Liver (tissue), 8 donors: ENCODE measurements at regions not wholly inside any gene's neighbourhood (a gene's known extent, or its start where the extent isn't known, plus 50 kb on each side); places are given as distances from the start of the nearest gene placed in this dataset.

Experiments
- DNase-seq: peaks from one replicate; pipeline ENCODE4 v3.0.0-alpha.2; 2017; ENCODE audit warnings: low spot score
- H3K27ac ChIP-seq, 2 donors: one replicate each; pipeline ENCODE4 v1.7.0; 2013; ENCODE audit warnings: inconsistent platforms in 2 of 2, low read length in 2 of 2, control low read depth in 1 of 2, low read depth in 1 of 2, mild to moderate bottlenecking in 1 of 2
- H3K27me3 ChIP-seq, 4 donors: one replicate each; pipeline versions ENCODE4 v1.6.1 to v1.7.0; 2013; ENCODE audit warnings: low read length in 3 of 4, inconsistent platforms in 1 of 4, mild to moderate bottlenecking in 1 of 4, moderate library complexity in 1 of 4; ENCODE audit not compliant: control insufficient read depth in 4 of 4, insufficient read depth in 4 of 4
- H3K36me3 ChIP-seq, 4 donors: one replicate each; pipeline versions ENCODE4 v1.6.1 to v1.7.0; 2013; ENCODE audit warnings: low read length in 3 of 4, mild to moderate bottlenecking in 3 of 4, low read depth in 1 of 4, moderate library complexity in 1 of 4; ENCODE audit not compliant: control insufficient read depth in 4 of 4, insufficient read depth in 3 of 4
- H3K4me1 ChIP-seq, 4 donors: one replicate each; pipeline versions ENCODE4 v1.6.1 to v1.7.0; 2013; ENCODE audit warnings: low read length in 3 of 4, mild to moderate bottlenecking in 3 of 4, moderate library complexity in 1 of 4; ENCODE audit not compliant: control insufficient read depth in 4 of 4, insufficient read depth in 4 of 4
- H3K4me3 ChIP-seq, 3 donors: one replicate each; pipeline versions ENCODE4 v1.6.1 to v1.7.0; 2013; ENCODE audit warnings: low read length in 3 of 3, control low read depth in 1 of 3, low read depth in 1 of 3, mild to moderate bottlenecking in 1 of 3
- H3K9ac ChIP-seq, 2 donors: one replicate each; pipeline ENCODE4 v1.7.0; 2013; ENCODE audit warnings: low read length in 2 of 2, mild to moderate bottlenecking in 2 of 2, moderate library complexity in 2 of 2, control low read depth in 1 of 2, low read depth in 1 of 2
- H3K9me3 ChIP-seq, 4 donors: one replicate each; pipeline versions ENCODE4 v1.6.1 to v1.7.0; 2013; ENCODE audit warnings: low read length in 3 of 4; ENCODE audit not compliant: control insufficient read depth in 4 of 4
- ATF3 ChIP-seq: IDR thresholded peaks from 2 replicates; pipeline ENCODE4 v1.6.1; 2016; ENCODE audit warnings: antibody characterized with exemption
- CTCF ChIP-seq: fragments of 150-350 bp; IDR thresholded peaks from 2 replicates; pipeline ENCODE4 v1.5.1; 2017; ENCODE audit warnings: improper control_type of control experiment, low read depth, low read length; ENCODE audit not compliant: missing input control
- EGR1 ChIP-seq, 2 donors: IDR thresholded peaks; 2 replicates each; pipeline ENCODE4 v1.6.1; 2016 to 2018; ENCODE audit warnings: antibody characterized with exemption in 2 of 2, low read depth in 2 of 2
- FOXA1 ChIP-seq: IDR thresholded peaks from 2 replicates; pipeline ENCODE4 v1.6.1; 2016; ENCODE audit warnings: antibody characterized with exemption
- GABPA ChIP-seq, 2 donors: IDR thresholded peaks in 1 of 2; conservative IDR thresholded peaks in 1 of 2; 2 replicates each; pipeline ENCODE4 v1.6.1; 2016; ENCODE audit warnings: antibody characterized with exemption in 2 of 2, mild to moderate bottlenecking in 1 of 2, moderate library complexity in 1 of 2
- HNF4A ChIP-seq, 2 donors: conservative IDR thresholded peaks; 2 replicates each; pipeline ENCODE4 v1.6.1; 2016; ENCODE audit warnings: antibody characterized with exemption in 2 of 2, mild to moderate bottlenecking in 2 of 2
- HNF4G ChIP-seq: IDR thresholded peaks from 2 replicates; pipeline ENCODE4 v1.6.1; 2016; ENCODE audit warnings: antibody characterized with exemption
- JUND ChIP-seq, 2 donors: IDR thresholded peaks; 2 replicates each; pipeline ENCODE4 v1.6.1; 2016; ENCODE audit warnings: antibody characterized with exemption in 2 of 2
- MAX ChIP-seq: IDR thresholded peaks from 2 replicates; pipeline ENCODE4 v1.6.1; 2016; ENCODE audit warnings: antibody characterized with exemption
- NR2F2 ChIP-seq: IDR thresholded peaks from 2 replicates; pipeline ENCODE4 v1.6.1; 2016; ENCODE audit warnings: antibody characterized with exemption
- RAD21 ChIP-seq, 2 donors: IDR thresholded peaks; 2 replicates each; pipeline ENCODE4 v1.6.1; 2016; ENCODE audit warnings: antibody characterized with exemption in 2 of 2, mild to moderate bottlenecking in 2 of 2
- REST ChIP-seq: IDR thresholded peaks from 2 replicates; pipeline ENCODE4 v1.6.1; 2016; ENCODE audit warnings: antibody characterized with exemption, mild to moderate bottlenecking
- RXRA ChIP-seq, 2 donors: IDR thresholded peaks; 2 replicates each; pipeline ENCODE4 v1.6.1; 2017 to 2018; ENCODE audit warnings: antibody characterized with exemption in 2 of 2, mild to moderate bottlenecking in 1 of 2
- SP1 ChIP-seq: IDR thresholded peaks from 2 replicates; pipeline ENCODE4 v1.6.1; 2018; ENCODE audit warnings: antibody characterized with exemption, mild to moderate bottlenecking
- TAF1 ChIP-seq: conservative IDR thresholded peaks from 2 replicates; pipeline ENCODE4 v1.6.1; 2016; ENCODE audit warnings: antibody characterized with exemption, mild to moderate bottlenecking
- YY1 ChIP-seq: IDR thresholded peaks from 2 replicates; pipeline ENCODE4 v1.6.1; 2016; ENCODE audit warnings: antibody characterized with exemption, mild to moderate bottlenecking
- ZBTB33 ChIP-seq: IDR thresholded peaks from 2 replicates; pipeline ENCODE4 v1.6.1; 2016; ENCODE audit warnings: antibody characterized with exemption
- WGBS: extraction: QIAGEN DNeasy Blood & Tissue Kit; methylation state at CpG from one replicate; pipeline ENCODE4 v1.1.7; 2013; 5-methylcytosine and 5-hydroxymethylcytosine counted together
- donor health status: healthy.
- donor health status: healthy.
- donor health status: healthy.
- donor health status: healthy.
- donor health status: healthy.

- no peak for TF ChIP-seq JUND (IDR thresholded peaks at IDR 0.05)
- no peak for TF ChIP-seq SP1
- TF ChIP-seq TAF1, result no peak
- TF ChIP-seq MAX, result no peak
- TF ChIP-seq YY1, result no peak
- no peak for TF ChIP-seq NR2F2
- no peak for TF ChIP-seq EGR1 (IDR thresholded peaks at IDR 0.05; ENCODE audit: low read depth in 2 of 2)
- TF ChIP-seq REST, result no peak
- TF ChIP-seq FOXA1, result no peak
- TF ChIP-seq HNF4A (conservative IDR thresholded peaks at IDR 0.05), result no peak
- no peak for TF ChIP-seq RXRA (IDR thresholded peaks at IDR 0.05)
- TF ChIP-seq ATF3, result no peak
- no peak for TF ChIP-seq RAD21 (IDR thresholded peaks at IDR 0.05)
- H3K36me3 ChIP-seq, result no peaks in the 10 kb centered on the region
- H3K9ac ChIP-seq, result no peak overlapping the region
- no peak overlapping the region for H3K27ac ChIP-seq
- no peak overlapping the region for H3K4me3 ChIP-seq
- H3K9me3 ChIP-seq, result no peaks in the 10 kb centered on the region
- no peak for DNase-seq
- 89% methylated on average over 8 of the region's 8 CpGs for WGBS
- no peaks in the 10 kb centered on the region for H3K4me1 ChIP-seq
- no peaks in the 10 kb centered on the region for H3K27me3 ChIP-seq
Observed at GRCh38 chr4:8781641-8782040, 90.0 kb downstream of the HMX1 start.

GRCh38 chr4:8780596-8781368 is 90.9 kb downstream of the HMX1 start:
- no peaks in the 10 kb centered on the region for H3K4me1 ChIP-seq
- no peaks in the 10 kb centered on the region for H3K36me3 ChIP-seq
- no peak for TF ChIP-seq MAX
- no peak for TF ChIP-seq ZBTB33
- no peak for TF ChIP-seq YY1
- TF ChIP-seq TAF1, result no peak
- no peak for TF ChIP-seq NR2F2
- TF ChIP-seq CTCF, result no peak
- TF ChIP-seq GABPA (IDR thresholded peaks at IDR 0.05 in 1 of 2, conservative IDR thresholded peaks at IDR 0.05 in 1 of 2), result no peak
- TF ChIP-seq FOXA1, result no peak
- TF ChIP-seq SP1, result no peak
- TF ChIP-seq JUND (IDR thresholded peaks at IDR 0.05), result no peak
- TF ChIP-seq HNF4A (conservative IDR thresholded peaks at IDR 0.05), result no peak
- no peak for TF ChIP-seq HNF4G
- H3K27ac ChIP-seq, result no peak overlapping the region
- no peak overlapping the region for H3K9ac ChIP-seq
- 70% methylated on average over 19 of the region's 19 CpGs for WGBS
- no peaks in the 10 kb centered on the region for H3K27me3 ChIP-seq
- H3K4me3 ChIP-seq, result no peak overlapping the region
- no peaks in the 10 kb centered on the region for H3K9me3 ChIP-seq
- DNase-seq, result no peak
